Smooth muscle cell (in vitro differentiated cells): ENCODE measurements at regions not wholly inside any gene's neighbourhood (a gene's known extent, or its start where the extent isn't known, plus 50 kb on each side); places are given as distances from the start of the nearest gene placed in this dataset.

Experiments used
- DNase-seq: peaks from one replicate; lab custom pipeline; 2025; ENCODE audit not compliant: unreplicated experiment; lab: John Stamatoyannopoulos, UW
- H2AFZ ChIP-seq: fragments of 200-600 bp; sonication (generic); 2 replicates; pipeline ENCODE4 v1.6.0; 2016; ENCODE audit warnings: antibody characterized with exemption, low read depth, mild to moderate bottlenecking
- H3F3A ChIP-seq: fragments of 200-600 bp; sonication (generic); 2 replicates; pipeline ENCODE4 v1.6.0; 2017; ENCODE audit warnings: antibody characterized with exemption, low read depth
- H3K27ac ChIP-seq: fragments of 200-600 bp; sonication (generic); 2 replicates; pipeline ENCODE4 v1.5.1; 2016; ENCODE audit warnings: low read depth, mild to moderate bottlenecking
- H3K27me3 ChIP-seq: fragments of 200-600 bp; sonication (generic); 2 replicates; pipeline ENCODE4 v1.6.1; 2016; ENCODE audit warnings: low read depth, mild to moderate bottlenecking
- H3K36me3 ChIP-seq: fragments of 200-600 bp; sonication (generic); 2 replicates; pipeline ENCODE4 v1.5.1; 2016; ENCODE audit warnings: low read depth
- H3K4me1 ChIP-seq: fragments of 200-600 bp; sonication (generic); 2 replicates; pipeline ENCODE4 v1.5.1; 2016; ENCODE audit warnings: low read depth
- H3K4me2 ChIP-seq: fragments of 200-600 bp; sonication (generic); 2 replicates; pipeline ENCODE4 v1.6.0; 2016; ENCODE audit warnings: mild to moderate bottlenecking
- H3K4me3 ChIP-seq: fragments of 200-600 bp; sonication (generic); 2 replicates; pipeline ENCODE4 v1.5.1; 2016; ENCODE audit warnings: mild to moderate bottlenecking
- H3K79me2 ChIP-seq: fragments of 200-600 bp; sonication (generic); 2 replicates; pipeline ENCODE4 v1.6.0; 2016; ENCODE audit warnings: low read depth, mild to moderate bottlenecking
- H3K9ac ChIP-seq: fragments of 200-600 bp; sonication (generic); 2 replicates; pipeline ENCODE4 v1.6.0; 2016; ENCODE audit warnings: low read depth
- H3K9me3 ChIP-seq: fragments of 200-600 bp; sonication (generic); replicated peaks from 2 replicates; pipeline ENCODE4 v1.5.1; 2016; ENCODE audit warnings: low read depth
- H4K20me1 ChIP-seq: fragments of 200-600 bp; sonication (generic); 2 replicates; pipeline ENCODE4 v1.6.0; 2016; ENCODE audit warnings: low read depth
- CTCF ChIP-seq: fragments of 200-600 bp; sonication (generic); IDR thresholded peaks from 2 replicates; pipeline ENCODE4 v1.5.1; 2017; ENCODE audit warnings: borderline replicate concordance, mild to moderate bottlenecking, antibody characterized with exemption; ENCODE audit not compliant: insufficient read depth, poor library complexity, severe bottlenecking
- WGBS: methylation state at CpG from one replicate; pipeline ENCODE4 v1.1.7; 2016; ENCODE audit warnings: low lambda C conversion rate; 5-methylcytosine and 5-hydroxymethylcytosine counted together

GRCh38 chr4:83981156-83981555 is 445.2 kb downstream of the GPAT3 start:
- Histone ChIP-seq H3K4me2 (no peak overlapping the region), H3K4me3 (no peak overlapping the region), H2AFZ (no peak overlapping the region), H3K9ac (no peak overlapping the region), H3K27me3 (no peaks in the 10 kb centered on the region), H3K27ac (no peak overlapping the region), H3K4me1 (no peaks in the 10 kb centered on the region), H3K79me2 (no peaks in the 10 kb centered on the region), H4K20me1 (no peaks in the 10 kb centered on the region), H3K36me3 (no peaks in the 10 kb centered on the region), H3F3A (no peaks in the 10 kb centered on the region), H3K9me3 (no peaks in the 10 kb centered on the region)
- TF ChIP-seq CTCF = no peak
- no peak for DNase-seq
- WGBS = 89% methylated on average over 4 of the region's 4 CpGs

GRCh38 chr4:83979773-83980172 is 443.9 kb downstream of the GPAT3 start:
- H3K9me3 ChIP-seq = no peaks in the 10 kb centered on the region
- no peaks in the 10 kb centered on the region for H3K36me3 ChIP-seq
- H3K9ac ChIP-seq = no peak overlapping the region
- no peak overlapping the region for H3K27ac ChIP-seq
- H3K27me3 ChIP-seq = no peaks in the 10 kb centered on the region
- DNase-seq = no peak
- no peak overlapping the region for H3K4me3 ChIP-seq
- no peaks in the 10 kb centered on the region for H3K4me1 ChIP-seq
- no peaks in the 10 kb centered on the region for H4K20me1 ChIP-seq
- WGBS = 94% methylated on average over 3 of the region's 3 CpGs
- no peaks in the 10 kb centered on the region for H3F3A ChIP-seq
- no peaks in the 10 kb centered on the region for H3K79me2 ChIP-seq
- H3K4me2 ChIP-seq = no peak overlapping the region
- no peak overlapping the region for H2AFZ ChIP-seq
- no peak for TF ChIP-seq CTCF

GRCh38 chr4:83974111-83974780 is 438.3 kb downstream of the GPAT3 start:
- no peak overlapping the region for H2AFZ ChIP-seq

More at GRCh38 chr4:83974111-83974780, 438.3 kb downstream of the GPAT3 start:
- Histone ChIP-seq H3K27me3 (no peaks in the 10 kb centered on the region), H3K4me2 (no peak overlapping the region), H3K36me3 (no peaks in the 10 kb centered on the region), H3K79me2 (no peaks in the 10 kb centered on the region), H3K9me3 (no peaks in the 10 kb centered on the region), H3K4me3 (no peak overlapping the region), H3K27ac (no peak overlapping the region), H4K20me1 (no peaks in the 10 kb centered on the region), H3K4me1 (no peaks in the 10 kb centered on the region), H3F3A (no peaks in the 10 kb centered on the region), H3K9ac (no peak overlapping the region)
- 79% methylated on average over 1 of the region's 1 CpG for WGBS
- no peak for DNase-seq
- no peak for TF ChIP-seq CTCF
